Mammary epithelial cell (primary cell): ENCODE measurements at regions not wholly inside any gene's neighbourhood (a gene's known extent, or its start where the extent isn't known, plus 50 kb on each side); places are given as distances from the start of the nearest gene placed in this dataset.

Experiments
- EZH2 ChIP-seq: IDR thresholded peaks from 2 replicates; pipeline ENCODE4 v1.6.1; 2012; ENCODE audit warnings: low read length, inconsistent platforms, borderline replicate concordance
- TF ChIP-seq, protein P1 (sequence below), 2 donors: IDR thresholded peaks in 1 of 2; conservative IDR thresholded peaks in 1 of 2; 2 replicates each; pipeline ENCODE4 v1.5.1; 2011 to 2012; ENCODE audit warnings: inconsistent platforms in 2 of 2, low read length in 2 of 2, mild to moderate bottlenecking in 2 of 2, control low read depth in 1 of 2, low read depth in 1 of 2; ENCODE audit not compliant: insufficient read depth in 1 of 2; ENCODE audit errors: extremely low read depth in 1 of 2

DNA sequence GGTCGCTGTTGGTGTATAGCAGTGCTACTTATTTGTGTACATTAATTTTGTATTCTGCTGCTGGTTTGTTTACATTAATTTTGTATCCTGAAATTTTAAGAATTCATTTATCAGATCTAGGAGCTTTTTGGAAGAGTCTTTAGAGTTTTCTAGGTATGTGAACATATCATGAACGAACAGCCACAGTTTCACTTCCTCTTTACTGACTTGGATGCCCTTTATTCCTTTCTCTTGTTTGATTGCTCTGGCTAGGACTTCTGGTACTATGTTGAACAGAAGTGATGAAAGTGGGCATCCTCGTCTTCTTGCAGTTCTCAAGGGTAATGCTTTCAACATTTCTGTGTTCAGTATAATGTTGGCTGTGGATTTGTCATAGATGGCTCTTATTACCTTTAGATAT is 1757.9 kb downstream of the BRINP3 start:
- TF ChIP-seq, protein P1, sequence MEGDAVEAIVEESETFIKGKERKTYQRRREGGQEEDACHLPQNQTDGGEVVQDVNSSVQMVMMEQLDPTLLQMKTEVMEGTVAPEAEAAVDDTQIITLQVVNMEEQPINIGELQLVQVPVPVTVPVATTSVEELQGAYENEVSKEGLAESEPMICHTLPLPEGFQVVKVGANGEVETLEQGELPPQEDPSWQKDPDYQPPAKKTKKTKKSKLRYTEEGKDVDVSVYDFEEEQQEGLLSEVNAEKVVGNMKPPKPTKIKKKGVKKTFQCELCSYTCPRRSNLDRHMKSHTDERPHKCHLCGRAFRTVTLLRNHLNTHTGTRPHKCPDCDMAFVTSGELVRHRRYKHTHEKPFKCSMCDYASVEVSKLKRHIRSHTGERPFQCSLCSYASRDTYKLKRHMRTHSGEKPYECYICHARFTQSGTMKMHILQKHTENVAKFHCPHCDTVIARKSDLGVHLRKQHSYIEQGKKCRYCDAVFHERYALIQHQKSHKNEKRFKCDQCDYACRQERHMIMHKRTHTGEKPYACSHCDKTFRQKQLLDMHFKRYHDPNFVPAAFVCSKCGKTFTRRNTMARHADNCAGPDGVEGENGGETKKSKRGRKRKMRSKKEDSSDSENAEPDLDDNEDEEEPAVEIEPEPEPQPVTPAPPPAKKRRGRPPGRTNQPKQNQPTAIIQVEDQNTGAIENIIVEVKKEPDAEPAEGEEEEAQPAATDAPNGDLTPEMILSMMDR (conservative IDR thresholded peaks at IDR 0.05 in 1 of 2, IDR thresholded peaks at IDR 0.05 in 1 of 2; ENCODE audit: extremely low read depth in 1 of 2, insufficient read depth in 1 of 2, low read depth in 1 of 2, low read length in 2 of 2): no peak
- TF ChIP-seq EZH2: no peak
